Uterus (tissue), 2 donors: ENCODE measurements at regions not wholly inside any gene's neighbourhood (a gene's known extent, or its start where the extent isn't known, plus 50 kb on each side); places are given as distances from the start of the nearest gene placed in this dataset.

ENCODE experiments used
- CTCF ChIP-seq, 4 experiments: fragments of 200-600 bp in 2 of 4; fragments of 450-650 bp in 2 of 4; sonication (generic) in 2 of 4; IDR thresholded peaks; one replicate each; pipeline ENCODE4 v1.5.1; 2016 to 2019; ENCODE audit warnings: antibody characterized with exemption in 4 of 4, mild to moderate bottlenecking in 2 of 4, moderate library complexity in 1 of 4
- POLR2A ChIP-seq, 2 donors: fragments of 450-650 bp; IDR thresholded peaks; one replicate each; pipeline ENCODE4 v1.6.1; 2016; ENCODE audit warnings: antibody characterized with exemption in 2 of 2, mild to moderate bottlenecking in 1 of 2, moderate library complexity in 1 of 2

GRCh38 chr4:180217070-180217469 lies 2026.1 kb upstream of the TENM3 start:
- no peak for TF ChIP-seq CTCF (IDR thresholded peaks at IDR 0.05)
- TF ChIP-seq POLR2A (IDR thresholded peaks at IDR 0.05) = no peak
